ENCODE measurements at regions not wholly inside any gene's neighbourhood (a gene's known extent, or its start where the extent isn't known, plus 50 kb on each side); places are given as distances from the start of the nearest gene placed in this dataset.

GRCh38 chr3:66592016-66592761 is 91.4 kb upstream of the LRIG1 start:
- no peak overlapping the region for H3K4me3 ChIP-seq (ENCODE audit: low read depth, low read length)
- TF ChIP-seq CTCF (conservative IDR thresholded peaks at IDR 0.05; ENCODE audit: low read depth, low read length): no peak

GRCh38 chr3:66592927-66593625 is 92.3 kb upstream of the LRIG1 start:
- peak; percentile 14 for DNase-seq (ENCODE audit: low read depth)
- no peak for TF ChIP-seq CTCF (conservative IDR thresholded peaks at IDR 0.05; ENCODE audit: low read depth, low read length)
- H3K4me3 ChIP-seq (ENCODE audit: low read depth, low read length): no peak overlapping the region

More at GRCh38 chr3:66592016-66592761, 91.4 kb upstream of the LRIG1 start:
- peak; percentile 56 for DNase-seq (ENCODE audit: low read depth)

- no peak for TF ChIP-seq CTCF (conservative IDR thresholded peaks at IDR 0.05; ENCODE audit: low read depth, low read length)
- DNase-seq (ENCODE audit: low read depth): peak; percentile 89
Observed at GRCh38 chr3:66593978-66594377, 93.2 kb upstream of the LRIG1 start.

GRCh38 chr3:66597308-66597863 is 96.6 kb upstream of the LRIG1 start:
- DNase-seq (ENCODE audit: low read depth): no peak
- no peak overlapping the region for H3K4me3 ChIP-seq (ENCODE audit: low read depth, low read length)
- TF ChIP-seq CTCF (conservative IDR thresholded peaks at IDR 0.05; ENCODE audit: low read depth, low read length): no peak

More at GRCh38 chr3:66593978-66594377, 93.2 kb upstream of the LRIG1 start:
- no peak overlapping the region for H3K4me3 ChIP-seq (ENCODE audit: low read depth, low read length)

GRCh38 chr3:66598168-66598567 is 97.3 kb upstream of the LRIG1 start:
- TF ChIP-seq CTCF (conservative IDR thresholded peaks at IDR 0.05; ENCODE audit: low read depth, low read length): no peak
- peak; percentile 61 for DNase-seq (ENCODE audit: low read depth)
- H3K4me3 ChIP-seq (ENCODE audit: low read depth, low read length): no peak overlapping the region

GRCh38 chr3:66602237-66602636 is 101.4 kb upstream of the LRIG1 start:
- no peak for TF ChIP-seq CTCF (conservative IDR thresholded peaks at IDR 0.05; ENCODE audit: low read depth, low read length)
- DNase-seq (ENCODE audit: low read depth): no peak
- H3K4me3 ChIP-seq (ENCODE audit: low read depth, low read length): no peak overlapping the region

All from choroid plexus epithelial cell (primary cell).